ENCODE measurements at regions not wholly inside any gene's neighbourhood (a gene's known extent, or its start where the extent isn't known, plus 50 kb on each side); places are given as distances from the start of the nearest gene placed in this dataset.

GRCh38 chr14:22488522-22489243 is 100.3 kb downstream of the DAD1 start:
- TF ChIP-seq CTCF (conservative IDR thresholded peaks at IDR 0.05; ENCODE audit: low read depth, low read length) (no peak), POLR2A (IDR thresholded peaks at IDR 0.05; ENCODE audit: low read depth, low read length) (no peak), RCOR1 (IDR thresholded peaks at IDR 0.05; ENCODE audit: insufficient replicate concordance, low read length) (no peak), MXI1 (IDR thresholded peaks at IDR 0.05; ENCODE audit: borderline replicate concordance, low read depth, low read length) (no peak), CHD1 (IDR thresholded peaks at IDR 0.05; ENCODE audit: low read depth, low read length) (no peak), CEBPB (IDR thresholded peaks at IDR 0.05; ENCODE audit: low read depth, low read length) (no peak), SMC3 (IDR thresholded peaks at IDR 0.05; ENCODE audit: low read depth, low read length) (no peak), RAD21 (IDR thresholded peaks at IDR 0.05; ENCODE audit: low read length) (no peak), MAFK (IDR thresholded peaks at IDR 0.05; ENCODE audit: low read depth, low read length) (no peak), RFX5 (IDR thresholded peaks at IDR 0.05; ENCODE audit: low read depth, low read length) (no peak)
- TF ChIP-seq, protein P1, sequence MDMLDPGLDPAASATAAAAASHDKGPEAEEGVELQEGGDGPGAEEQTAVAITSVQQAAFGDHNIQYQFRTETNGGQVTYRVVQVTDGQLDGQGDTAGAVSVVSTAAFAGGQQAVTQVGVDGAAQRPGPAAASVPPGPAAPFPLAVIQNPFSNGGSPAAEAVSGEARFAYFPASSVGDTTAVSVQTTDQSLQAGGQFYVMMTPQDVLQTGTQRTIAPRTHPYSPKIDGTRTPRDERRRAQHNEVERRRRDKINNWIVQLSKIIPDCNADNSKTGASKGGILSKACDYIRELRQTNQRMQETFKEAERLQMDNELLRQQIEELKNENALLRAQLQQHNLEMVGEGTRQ (IDR thresholded peaks at IDR 0.05; ENCODE audit: low read depth, low read length): no peak

Data from IMR-90 (cell line).